GM21786 (cell line): ENCODE measurements at regions not wholly inside any gene's neighbourhood (a gene's known extent, or its start where the extent isn't known, plus 50 kb on each side); places are given as distances from the start of the nearest gene placed in this dataset.
"Not testable (repeated sequence)": the region's sequence is repeated elsewhere in the genome, so short reads cannot be mapped to it uniquely, and the experiment has no call there.

Experiments used
- ATAC-seq: cut with Tn5 transposase; IDR thresholded peaks from one replicate; pipeline ENCODE4 v1.9.1; 2021; ENCODE audit not compliant: unreplicated experiment

DNA sequence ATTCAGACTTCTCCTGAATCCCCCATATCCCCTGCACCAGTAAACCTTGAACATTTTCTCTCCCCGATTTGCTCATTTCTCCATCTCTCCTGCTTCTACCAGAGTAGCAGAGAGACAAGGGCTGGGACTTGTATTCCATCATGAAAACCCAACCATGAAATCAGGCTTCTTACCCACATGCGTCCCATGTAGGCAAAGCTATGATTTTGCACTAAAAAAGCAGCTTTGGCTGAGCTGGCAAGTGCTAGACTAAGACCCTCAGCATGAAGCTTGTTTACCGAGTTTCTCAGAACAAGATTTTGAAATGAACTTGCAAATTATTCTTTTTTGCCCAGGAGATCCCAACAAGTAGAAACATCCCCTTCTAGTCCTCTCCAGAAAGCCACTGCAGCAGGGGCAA is 80.3 kb upstream of the RFLNA start:
- ATAC-seq = no peak

DNA sequence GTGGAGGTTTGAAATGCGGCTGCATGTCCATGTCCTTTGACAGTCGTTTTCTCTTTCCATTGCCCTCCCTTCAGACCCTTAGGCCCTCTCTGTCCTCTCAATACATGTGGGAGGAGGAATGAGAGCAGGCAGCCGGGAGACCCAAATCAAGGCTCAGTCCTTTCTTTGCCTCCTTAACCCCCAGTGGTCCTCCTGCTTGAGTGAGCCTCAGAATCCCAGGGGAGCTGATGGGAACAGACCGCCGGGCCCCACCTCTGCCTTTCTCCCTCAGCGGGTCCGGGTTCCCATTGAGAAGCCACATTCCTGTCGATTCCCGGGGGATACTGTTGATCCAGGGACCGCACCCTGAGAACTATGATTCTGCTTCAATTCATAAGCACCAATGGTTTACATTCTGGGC is 77.9 kb upstream of the RFLNA start:
- no peak for ATAC-seq

DNA sequence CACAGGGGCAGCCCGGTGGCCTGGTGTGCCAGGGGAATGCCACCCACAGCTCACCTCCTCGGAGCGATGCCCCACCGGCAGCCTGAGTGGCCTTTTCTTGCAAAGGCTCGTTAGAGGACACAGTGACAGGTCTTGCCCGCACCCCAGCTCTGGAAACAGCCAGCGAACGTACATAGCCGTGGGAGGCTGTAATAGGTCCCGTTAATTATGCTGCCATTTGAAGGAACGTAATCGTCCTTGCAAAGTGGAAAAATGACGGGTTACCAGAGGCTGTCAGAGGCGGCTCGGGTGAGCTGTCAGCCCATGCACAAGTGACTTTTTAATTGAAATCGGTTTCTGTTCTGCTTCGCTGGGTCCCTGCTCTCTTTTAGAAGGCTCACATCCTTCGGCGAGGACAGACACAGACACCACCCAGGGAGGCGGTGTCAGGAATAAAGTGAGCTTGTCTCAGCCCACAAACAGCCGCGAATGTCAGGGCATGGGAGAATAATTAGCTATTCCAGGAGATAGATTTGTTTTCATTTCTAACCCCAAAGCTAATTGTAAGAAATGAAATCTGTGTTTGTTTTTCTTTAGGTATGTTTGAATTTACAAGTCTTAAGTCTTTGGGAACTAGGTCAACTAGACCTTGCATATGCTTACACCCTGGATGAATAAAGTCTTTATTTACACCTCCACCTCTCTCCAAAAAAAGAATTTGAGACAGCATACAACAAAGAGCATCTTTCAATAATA is 77.2 kb upstream of the RFLNA start:
- no peak for ATAC-seq

DNA sequence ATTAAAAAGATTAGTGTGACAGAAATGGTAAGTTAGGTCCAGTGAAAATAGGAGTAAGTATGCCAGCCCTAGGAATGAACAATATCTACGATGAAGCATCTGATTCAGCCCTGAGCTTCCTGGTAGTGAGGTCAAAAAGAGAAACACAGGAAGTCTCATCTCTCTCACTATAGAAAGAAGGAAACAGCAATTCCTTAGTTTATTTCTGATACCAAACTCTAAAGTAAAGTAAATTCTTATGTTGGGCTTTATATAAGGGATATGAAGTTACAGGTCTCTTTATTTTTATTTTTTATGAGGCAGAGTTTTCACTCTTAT is 76.7 kb upstream of the RFLNA start:
- no peak for ATAC-seq

DNA sequence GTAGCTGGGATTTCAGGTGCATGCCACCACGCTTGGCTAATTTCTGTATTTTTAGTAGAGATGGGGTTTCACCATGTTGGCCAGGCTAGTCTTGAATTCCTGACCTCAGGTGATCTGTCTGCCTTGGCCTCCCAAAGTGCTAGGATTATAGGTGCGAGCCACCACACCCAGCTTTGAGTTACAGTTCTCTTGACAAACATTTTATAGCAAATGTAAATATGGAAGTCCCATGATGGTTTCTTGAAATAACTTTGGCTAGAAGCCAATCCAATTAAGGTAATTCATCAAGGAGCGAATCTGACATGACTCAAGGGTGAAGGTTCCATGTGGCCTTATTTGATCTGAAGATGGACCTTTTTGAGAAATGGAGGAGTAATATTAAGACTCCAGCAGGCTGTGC is 76.2 kb upstream of the RFLNA start:
- not testable (repeated sequence) for ATAC-seq

DNA sequence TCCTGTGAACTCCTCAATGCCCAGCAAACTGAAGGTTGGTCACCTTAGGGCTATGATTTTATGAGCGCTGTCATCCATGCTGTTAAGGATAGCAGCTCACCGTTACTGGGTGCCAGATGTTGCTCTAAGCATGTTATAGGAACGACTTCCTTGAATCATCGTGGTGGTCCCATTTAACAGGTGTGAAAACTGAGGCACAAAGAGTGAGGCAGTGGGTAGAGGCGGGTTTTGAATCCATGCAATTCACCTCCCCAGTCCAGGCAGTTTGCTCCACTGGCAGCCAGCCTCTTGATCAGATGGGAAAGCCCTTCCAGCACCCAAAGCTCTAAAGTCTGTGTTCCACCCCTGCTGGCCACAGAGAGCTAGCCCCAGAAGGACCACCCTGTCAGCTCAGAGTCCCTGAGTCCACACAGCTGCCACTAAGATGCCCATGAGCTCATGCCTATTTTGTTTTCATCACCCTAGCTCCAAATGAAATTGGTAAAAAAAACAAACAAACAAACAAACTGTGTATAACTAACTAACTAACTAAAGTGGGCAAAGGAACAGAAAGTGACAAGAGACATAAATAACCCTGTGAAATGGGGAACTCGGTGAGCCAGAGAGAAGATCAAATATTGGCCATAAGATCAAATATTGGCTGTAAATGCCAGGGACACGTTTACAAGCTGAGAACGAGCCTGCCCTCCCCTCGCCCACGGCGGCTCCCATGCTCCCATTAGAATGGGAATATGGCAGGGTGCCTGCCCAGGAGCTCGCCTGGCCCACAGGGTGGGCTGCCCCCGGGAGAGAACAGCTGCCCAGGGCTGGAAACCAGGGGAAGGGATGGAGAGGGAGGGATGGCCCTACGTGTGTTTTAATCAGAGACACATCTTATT is 72.3 kb upstream of the RFLNA start:
- ATAC-seq = no peak

DNA sequence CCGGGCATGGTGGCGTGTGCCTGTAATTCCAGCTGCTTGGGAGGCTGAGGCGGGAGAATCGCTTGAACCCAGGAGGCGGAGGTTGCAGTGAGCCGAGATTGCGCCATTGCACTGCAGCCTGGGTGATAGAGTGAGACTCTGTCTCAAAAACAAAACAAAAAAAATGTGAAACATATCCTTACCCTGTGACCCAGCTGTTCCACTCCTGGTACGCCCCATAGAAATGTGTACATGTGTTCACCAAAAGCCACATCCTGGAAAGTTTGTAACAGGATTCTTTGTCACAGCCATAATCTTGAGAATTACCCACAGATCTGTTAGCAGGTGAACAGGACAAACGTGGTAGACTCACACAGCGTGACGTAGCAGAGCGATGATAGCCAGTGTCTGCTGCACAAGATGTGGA is 71.2 kb upstream of the RFLNA start:
- ATAC-seq = not testable (repeated sequence)

DNA sequence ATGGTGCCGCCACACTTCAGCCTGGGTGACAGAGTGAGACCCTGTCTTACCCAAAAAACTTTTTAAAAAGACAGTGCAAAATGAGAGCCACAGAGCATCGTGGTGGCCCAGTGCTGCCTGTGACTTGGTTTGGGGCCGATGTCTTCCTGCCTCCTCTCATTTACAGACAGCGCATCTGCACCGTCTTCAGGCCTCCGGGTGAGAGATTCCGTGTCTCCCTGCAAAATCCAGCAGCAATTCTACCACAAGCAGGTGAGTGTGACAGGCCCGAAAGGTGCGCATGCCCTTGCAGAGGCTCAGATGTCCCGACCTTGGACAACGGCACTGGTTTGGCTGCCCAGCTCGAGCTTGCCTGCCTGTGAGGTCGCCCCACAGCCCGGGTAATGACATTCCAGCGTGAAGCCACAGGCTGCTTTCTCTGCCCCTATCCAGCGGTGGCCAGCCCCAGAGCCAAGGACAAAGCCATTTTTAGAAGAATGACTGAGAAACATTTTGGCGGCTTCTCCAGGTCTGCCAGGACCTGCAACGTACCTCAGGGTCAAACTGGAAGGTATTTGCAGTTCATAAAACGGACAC is 70.3 kb upstream of the RFLNA start:
- ATAC-seq = no peak

DNA sequence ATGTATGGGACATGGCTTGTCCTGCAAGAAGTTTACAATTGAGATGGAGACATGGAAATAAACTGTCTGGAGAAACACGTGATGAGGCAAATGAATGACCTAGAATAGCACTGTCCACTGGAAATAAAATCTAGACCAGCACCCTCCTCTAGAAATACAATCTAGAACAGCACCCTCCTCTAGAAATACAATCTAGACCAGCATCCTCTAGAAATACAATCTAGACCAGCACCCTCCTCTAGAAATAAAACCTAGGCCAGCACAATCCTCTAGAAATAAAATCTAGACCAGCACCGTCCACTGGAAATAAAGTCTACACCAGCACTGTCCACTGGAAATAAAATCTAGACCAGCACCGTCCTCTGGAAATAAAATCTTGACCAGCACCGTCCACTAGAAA is 69.2 kb upstream of the RFLNA start:
- ATAC-seq = no peak

DNA sequence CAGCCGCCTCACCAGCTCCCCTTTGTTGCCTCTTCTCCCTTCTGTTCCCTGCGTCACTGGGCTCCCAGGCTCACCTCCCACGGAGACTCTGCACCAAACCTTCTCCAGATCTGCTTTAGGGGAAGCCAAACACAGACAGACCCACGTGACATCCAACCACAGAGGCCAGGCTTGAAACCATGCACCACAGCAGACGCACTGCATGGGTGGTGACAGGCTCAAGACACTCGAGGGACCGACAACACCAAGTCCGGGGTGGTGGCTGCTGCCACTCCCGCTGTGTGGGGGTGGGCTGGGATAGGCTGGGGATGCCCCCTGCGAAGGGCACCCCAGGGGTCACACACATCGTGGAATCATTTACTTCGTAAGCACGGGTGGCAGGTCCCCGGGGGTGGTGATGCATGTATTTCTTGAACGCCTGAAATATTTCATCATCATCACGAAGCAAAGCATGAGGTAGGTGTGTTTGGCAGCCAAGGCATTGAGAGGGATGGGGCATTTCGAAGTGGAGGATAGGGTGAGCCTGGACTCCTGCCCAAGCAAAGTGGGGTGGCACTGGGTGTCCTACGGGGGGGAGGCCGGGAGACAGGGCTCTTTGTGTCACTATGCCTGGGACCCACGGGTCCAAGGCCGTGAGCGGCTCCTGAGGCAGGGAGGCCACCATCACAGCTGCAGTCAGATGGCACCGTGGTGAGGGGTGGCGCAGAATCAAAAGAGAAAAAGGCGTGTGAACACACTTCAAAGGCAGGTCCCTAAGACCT is 66.8 kb upstream of the RFLNA start:
- ATAC-seq = no peak

DNA sequence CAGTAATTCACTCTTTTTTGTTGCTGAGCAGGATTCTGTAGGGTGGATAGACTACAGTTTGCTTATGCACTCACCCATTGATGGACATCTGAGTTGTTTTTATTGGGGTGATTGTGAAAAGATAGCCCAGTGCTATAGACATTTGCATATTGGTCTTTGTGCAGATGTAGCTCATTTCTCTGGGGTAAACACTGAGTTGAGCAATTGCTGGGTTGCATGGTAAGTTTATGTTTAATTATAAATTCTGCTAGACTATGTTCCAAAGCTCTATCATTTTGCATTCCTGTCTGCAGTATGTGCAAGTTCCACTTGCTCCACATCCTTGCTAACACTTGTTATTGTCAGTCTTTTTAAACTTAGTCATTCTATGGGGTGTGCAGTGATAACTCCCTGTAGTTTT is 65.4 kb upstream of the RFLNA start:
- no peak for ATAC-seq

DNA sequence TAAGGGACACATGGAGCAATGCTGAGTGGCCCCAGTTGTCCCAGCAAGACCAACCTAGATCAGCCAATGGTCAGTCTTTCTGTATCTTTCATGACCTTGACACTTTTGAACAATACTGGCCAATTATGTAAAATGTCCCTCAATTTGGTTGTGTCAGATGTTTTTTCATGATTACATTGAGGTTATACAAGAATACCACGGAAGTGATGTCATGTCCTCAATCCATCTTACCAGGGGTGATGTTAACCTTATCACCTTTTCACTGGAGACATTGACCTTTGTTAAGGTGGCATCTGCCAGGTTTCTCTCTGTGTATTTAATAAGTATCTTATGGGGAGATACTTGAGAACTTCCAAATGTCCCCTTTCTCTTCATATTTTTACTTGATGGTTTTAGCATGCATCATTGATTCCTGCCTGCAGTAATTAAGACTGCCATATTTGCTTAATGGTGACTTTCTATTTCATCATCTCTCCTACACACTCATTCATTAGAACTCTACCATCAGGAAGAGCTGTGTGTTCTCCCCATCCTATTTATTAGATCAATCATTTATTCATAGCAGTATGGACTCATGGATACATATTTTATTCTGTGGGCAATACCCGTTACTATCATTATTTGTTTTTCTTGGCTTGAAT is 64.7 kb upstream of the RFLNA start:
- ATAC-seq = no peak

DNA sequence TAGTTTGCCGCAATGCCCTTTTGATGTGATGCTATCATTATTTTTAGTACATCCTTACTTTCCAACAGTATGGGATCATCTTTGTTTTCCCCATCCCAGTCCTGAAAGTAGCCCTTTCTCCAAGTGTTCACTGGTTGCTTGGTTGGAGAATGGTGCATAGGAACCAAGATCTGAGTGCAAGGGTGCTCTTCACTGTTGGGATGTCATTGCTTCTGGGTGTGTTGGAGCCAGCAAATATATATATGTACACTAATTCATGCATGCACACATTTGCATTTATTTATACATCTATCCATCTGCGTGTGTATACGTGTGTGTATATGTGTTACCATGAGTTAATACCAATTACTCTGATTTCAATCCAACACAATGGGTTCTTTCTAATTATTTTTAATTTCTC is 64.1 kb upstream of the RFLNA start:
- no peak for ATAC-seq

DNA sequence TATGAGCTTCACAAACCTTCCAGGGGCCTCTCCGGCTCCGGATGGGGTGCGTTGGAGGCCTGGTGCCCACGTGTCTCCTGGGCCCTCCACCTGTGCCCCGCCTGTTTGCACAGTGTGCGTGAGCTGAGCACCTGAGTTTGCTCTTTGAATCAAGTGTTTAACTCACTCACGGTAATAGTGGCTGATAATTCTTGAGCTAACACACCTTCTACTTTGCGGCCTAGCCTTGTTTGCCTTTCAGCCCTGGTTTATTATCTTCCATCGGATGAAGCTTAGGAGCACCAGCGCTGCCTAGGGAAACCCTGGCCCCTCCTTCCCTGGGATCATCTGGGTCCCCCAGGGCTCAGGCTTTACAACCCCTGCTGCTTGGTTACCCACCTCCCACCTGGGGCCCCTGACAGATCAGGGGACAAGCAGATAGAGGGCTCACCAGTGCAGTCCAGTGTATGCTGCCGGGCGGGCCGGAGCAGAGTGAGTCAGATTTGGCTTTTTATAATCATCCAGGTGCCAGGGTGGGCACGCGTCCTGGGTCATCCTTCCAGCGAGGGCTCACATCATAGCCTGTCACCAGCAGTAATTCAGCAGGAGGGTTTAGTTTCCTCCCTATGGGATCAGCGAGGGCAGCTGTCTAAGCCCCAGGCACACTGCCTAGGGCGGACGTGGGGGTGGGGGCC is 62.8 kb upstream of the RFLNA start:
- no peak for ATAC-seq

DNA sequence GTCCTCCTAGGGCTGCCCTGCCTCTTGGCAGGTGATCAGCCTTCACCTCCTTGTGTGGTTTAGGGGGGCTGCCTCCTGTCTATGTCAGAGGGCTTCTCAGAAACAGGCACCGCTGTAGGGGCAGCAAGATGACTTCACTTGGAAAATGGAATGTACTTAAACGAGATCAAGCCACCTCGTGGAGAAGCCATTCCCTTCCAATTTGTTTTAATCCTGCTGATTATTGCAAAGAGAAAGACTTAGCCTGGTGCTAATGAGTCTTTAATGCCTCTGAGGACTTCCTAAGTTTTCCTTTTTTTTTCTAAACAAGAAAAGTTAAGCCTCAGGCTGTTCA is 62.3 kb upstream of the RFLNA start:
- ATAC-seq = no peak

DNA sequence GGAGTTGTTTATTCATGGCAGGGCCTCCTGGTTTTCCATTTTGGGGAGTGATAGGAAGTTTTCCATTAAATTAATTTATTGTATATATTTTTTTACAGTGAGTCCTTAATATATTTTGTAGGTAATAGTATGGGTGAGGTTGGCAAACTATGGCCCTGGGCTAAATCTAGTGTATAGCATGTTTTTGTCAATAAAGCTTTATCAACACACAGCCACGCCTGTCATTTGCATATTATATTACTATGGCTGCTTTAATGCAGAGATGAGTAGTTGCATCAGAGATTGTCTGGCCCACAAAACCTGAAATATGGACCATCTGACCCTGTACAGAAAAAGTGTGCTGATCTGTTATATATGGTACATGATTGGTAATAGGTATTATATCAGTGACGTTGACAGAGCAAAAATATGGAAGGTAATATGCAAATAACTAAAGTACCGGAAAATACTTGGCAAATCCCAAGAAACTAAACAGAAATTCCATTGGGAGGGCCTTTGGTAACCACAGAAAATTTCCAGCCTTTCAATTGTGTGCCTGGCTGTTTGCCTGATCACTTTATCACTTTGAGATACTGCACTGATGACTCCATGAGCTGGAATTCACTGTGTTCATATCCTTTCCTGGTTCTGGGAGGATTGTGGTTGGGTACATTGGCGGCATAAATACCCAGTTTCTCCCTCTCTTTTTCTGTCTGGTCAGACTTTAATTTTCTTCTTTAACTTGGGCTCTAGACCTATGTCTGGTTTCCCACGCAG is 61.7 kb upstream of the RFLNA start:
- ATAC-seq = no peak

DNA sequence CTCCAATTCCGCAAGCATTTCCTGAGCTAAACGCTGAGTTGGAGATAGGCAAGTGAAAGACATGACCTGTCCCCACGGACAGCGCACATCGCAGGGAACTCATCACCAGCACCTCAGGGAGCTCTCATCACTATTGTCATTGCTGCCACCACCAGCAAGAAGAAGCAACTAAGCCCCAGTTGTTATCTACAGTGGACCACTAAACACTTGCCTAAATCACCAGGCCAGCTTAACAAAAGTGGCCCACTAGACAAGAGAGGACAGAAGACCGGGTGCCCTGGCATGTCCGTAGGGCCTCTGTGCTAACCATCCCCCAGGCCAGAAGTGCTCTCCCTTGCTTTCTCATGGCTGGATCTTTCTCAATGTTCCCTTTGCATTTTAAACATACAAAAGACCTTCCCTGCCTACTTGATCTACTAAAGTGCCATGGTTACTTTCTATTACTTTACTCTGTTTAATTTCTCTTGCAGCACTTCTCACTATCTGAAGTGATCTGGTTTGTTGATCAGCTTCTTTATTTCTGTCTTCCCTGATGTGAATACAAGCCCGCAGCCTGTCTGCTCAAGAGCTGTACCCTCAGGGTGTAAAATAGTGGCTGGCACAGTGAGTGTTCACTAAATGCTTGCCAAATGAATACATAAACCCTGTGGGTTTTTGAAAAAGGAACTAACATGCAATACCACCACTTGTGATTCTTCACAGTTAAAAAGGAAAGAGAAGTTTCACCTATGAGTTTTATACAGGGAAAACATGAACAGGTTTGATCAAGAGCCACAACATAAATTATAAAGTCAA is 60.9 kb upstream of the RFLNA start:
- no peak for ATAC-seq

DNA sequence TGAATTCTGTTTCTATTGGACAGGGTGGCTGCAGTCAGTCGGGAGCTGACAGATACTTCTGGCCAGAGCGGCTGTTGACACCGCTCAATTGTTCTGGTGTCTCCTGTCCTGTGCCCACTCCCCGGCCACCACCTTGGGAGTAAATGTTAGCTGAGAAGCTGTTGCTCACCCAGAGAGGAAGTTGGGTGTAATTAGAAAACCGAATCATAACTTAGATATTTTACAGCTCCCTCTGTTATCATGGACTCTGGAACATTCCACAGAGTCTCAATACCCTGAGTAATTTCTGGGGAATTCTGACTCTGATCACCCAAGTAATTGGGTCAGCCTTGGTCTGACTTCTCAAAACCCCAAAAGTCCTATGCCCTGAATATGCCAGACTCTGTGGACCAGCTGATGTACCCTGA is 58.3 kb upstream of the RFLNA start:
- ATAC-seq = no peak

DNA sequence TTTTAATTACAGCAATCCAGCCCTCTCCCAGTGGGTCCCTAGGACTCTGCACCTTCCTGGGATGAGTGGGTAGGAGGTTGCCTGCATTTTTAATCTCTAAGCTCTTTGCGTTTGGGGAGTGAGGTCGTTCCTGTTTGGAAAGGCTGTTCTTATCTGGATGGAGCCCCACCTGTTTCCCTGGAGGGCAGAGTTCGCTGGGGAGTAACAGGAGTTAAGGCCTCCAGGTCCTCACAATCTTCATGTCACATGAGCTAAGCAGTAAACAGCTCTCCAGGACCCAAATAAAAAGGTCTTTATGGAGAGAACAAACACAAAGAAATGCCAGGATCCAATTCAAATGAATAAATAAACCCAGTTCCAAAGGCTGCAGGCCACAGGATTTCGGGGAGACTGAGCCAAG is 56.0 kb upstream of the RFLNA start:
- no peak for ATAC-seq
